ENCODE measurements at regions not wholly inside any gene's neighbourhood (a gene's known extent, or its start where the extent isn't known, plus 50 kb on each side); places are given as distances from the start of the nearest gene placed in this dataset.

GRCh38 chr2:190786404-190787166, 94.0 kb upstream of the GLS start:
- Histone ChIP-seq H3K4me3 (ENCODE audit: extremely low read depth in 1 of 4, insufficient read depth in 2 of 4, low read depth in 3 of 4, low read length in 4 of 4) (no peak overlapping the region), H4K20me1 (replicated peaks in 1 of 2; ENCODE audit: control insufficient read depth in 1 of 2, insufficient read depth in 2 of 2, low read length in 2 of 2) (no peaks in the 10 kb centered on the region), H2BK120ac (replicated peaks; ENCODE audit: low read depth, low read length) (no peak overlapping the region), H3K14ac (ENCODE audit: insufficient read length) (no peak overlapping the region), H3K9me3 (ENCODE audit: insufficient read depth in 2 of 2, low read depth in 1 of 2, low read length in 1 of 2) (peaks cover 4 to 5% of the 10 kb centered on the region in 2 experiments; a peak in 2 of 4 replicates), H3K79me2 (ENCODE audit: control insufficient read depth in 1 of 2, insufficient read depth in 2 of 2, low read length in 2 of 2) (no peaks in the 10 kb centered on the region), H3K18ac (ENCODE audit: extremely low read depth, low read length) (no peak overlapping the region), H3K56ac (replicated peaks; ENCODE audit: insufficient read length, low read depth, low read length) (no peak overlapping the region), H3K79me1 (ENCODE audit: low read depth, low read length) (no peaks in the 10 kb centered on the region), H3K23ac (ENCODE audit: insufficient read length) (no peak overlapping the region), H2BK15ac (ENCODE audit: low read length) (no peak overlapping the region), H3K27ac (ENCODE audit: low read depth, low read length) (no peak overlapping the region), H3K23me2 (ENCODE audit: low read depth, low read length) (no peaks in the 10 kb centered on the region), H3K9ac (replicated peaks in 1 of 4; ENCODE audit: extremely low read depth in 1 of 4, low read depth in 3 of 4, low read length in 3 of 4) (no peak overlapping the region), H3K36me3 (ENCODE audit: control insufficient read depth in 2 of 4, insufficient read depth in 4 of 4, low read length in 3 of 4) (no peaks in the 10 kb centered on the region; a peak in 1 of 8 replicates), H3K4ac (replicated peaks; ENCODE audit: insufficient read length, low read depth, low read length) (no peak overlapping the region), H2BK20ac (ENCODE audit: low read length) (no peak overlapping the region), H2AFZ (ENCODE audit: low read length) (no peak overlapping the region), H4K8ac (ENCODE audit: extremely low read depth, insufficient read depth, low read length) (no peak overlapping the region), H4K5ac (ENCODE audit: insufficient read length, low read depth, low read length) (no peak overlapping the region), H3K4me2 (ENCODE audit: insufficient read depth in 1 of 2, low read depth in 2 of 2, low read length in 2 of 2) (no peak overlapping the region), H3K27me3 (replicated peaks in 1 of 4; ENCODE audit: control insufficient read depth in 3 of 4, extremely low read depth in 1 of 4, insufficient read depth in 3 of 4, low read length in 3 of 4) (no peaks in the 10 kb centered on the region), H2AK5ac (ENCODE audit: low read depth, low read length) (no peak overlapping the region), H2BK5ac (ENCODE audit: low read depth, low read length) (no peak overlapping the region), H2BK12ac (ENCODE audit: low read depth, low read length) (no peak overlapping the region), H4K91ac (replicated peaks; ENCODE audit: insufficient read length, low read length) (no peak overlapping the region), H3K4me1 (replicated peaks in 1 of 4; ENCODE audit: control insufficient read depth in 3 of 4, insufficient read depth in 4 of 4, low read length in 3 of 4) (peaks cover 0 to 13% (median 7%) of the 10 kb centered on the region in 4 experiments; a peak in 5 of 7 replicates)
- POLR2A ChIA-PET (ENCODE audit: partially characterized antibody), result no interaction called here
- WGBS, 2 experiments (ENCODE audit: extremely low coverage in 1 of 2, insufficient coverage in 1 of 2, insufficient read length in 1 of 2, insufficient replicate concordance in 2 of 2, low coverage in 1 of 2, low lambda C conversion rate in 2 of 2, missing lambda C conversion rate in 1 of 2), result 78% methylated on average over 4 of the region's 4 CpGs; no CpG with 5 or more reads in 1 of the 2 experiments
- no peak for FAIRE-seq
- CTCF ChIA-PET (ENCODE audit: partially characterized antibody), result no interaction called here
- no peak for DNase-seq (ENCODE audit: low read depth in 1 of 2, low spot score in 2 of 2)
- TF ChIP-seq NANOG (IDR thresholded peaks at IDR 0.05; ENCODE audit: insufficient read depth, low read depth, low read length, poor library complexity, severe bottlenecking) (no peak), ASH2L (IDR thresholded peaks at IDR 0.05; ENCODE audit: low read length) (no peak), SP1 (IDR thresholded peaks at IDR 0.05; ENCODE audit: low read depth, low read length) (no peak), YY1 (IDR thresholded peaks at IDR 0.05; ENCODE audit: low read depth, low read length) (no peak), MAX (IDR thresholded peaks at IDR 0.05) (no peak), TAF1 (IDR thresholded peaks at IDR 0.05; ENCODE audit: low read depth, low read length) (no peak), POLR2A (IDR thresholded peaks at IDR 0.05; ENCODE audit: control extremely low read depth in 1 of 2, low read depth in 2 of 2, low read length in 2 of 2) (no peak)
